ENCODE measurements at regions not wholly inside any gene's neighbourhood (a gene's known extent, or its start where the extent isn't known, plus 50 kb on each side); places are given as distances from the start of the nearest gene placed in this dataset.

GRCh38 chr2:14896330-14897030 lies 264.0 kb downstream of the LRATD1 start (continued):
- no peak for TF ChIP-seq ZNF462 (CRISPR knock-in tag; IDR thresholded peaks at IDR 0.05)
- TF ChIP-seq CREB1 (CRISPR knock-in tag; IDR thresholded peaks at IDR 0.05; ENCODE audit: low read depth), result no peak
- no peak for TF ChIP-seq EZH2phosphoT487 (IDR thresholded peaks at IDR 0.05; ENCODE audit: unreplicated experiment)
- no peak for TF ChIP-seq ZNF331 (CRISPR knock-in tag; IDR thresholded peaks at IDR 0.05; ENCODE audit: low read depth)

- Histone ChIP-seq H3K4me3 (no peak overlapping the region), H3K36me3 (ENCODE audit: insufficient read depth) (no peaks in the 10 kb centered on the region), H3K9me2 (ENCODE audit: insufficient read depth) (peaks cover 13% of the 10 kb centered on the region; the same call in 1 of the 2 replicates), H3K27ac (ENCODE audit: low read depth) (no peak overlapping the region), H3K79me2 (replicated peaks; ENCODE audit: insufficient read depth) (no peaks in the 10 kb centered on the region), H3K4me1 (ENCODE audit: insufficient read depth) (peaks cover 13% of the 10 kb centered on the region), H3F3A (replicated peaks; ENCODE audit: low read depth) (no peaks in the 10 kb centered on the region), H3K4me2 (no peak overlapping the region), H2AFZ (no peak overlapping the region), H3K27me3 (ENCODE audit: insufficient read depth) (no peaks in the 10 kb centered on the region), H4K20me1 (replicated peaks; ENCODE audit: insufficient read depth) (no peaks in the 10 kb centered on the region)
- Mint-ChIP-seq H3K27me3 (ENCODE audit: insufficient read depth, low read depth, poor library complexity) (no peaks in the 10 kb centered on the region), H3K27ac (no peak overlapping the region), H3K4me3 (no peak overlapping the region), H3K9me3 (no peaks in the 10 kb centered on the region), H3K4me1 (peaks cover 14% of the 10 kb centered on the region), H3K36me3 (ENCODE audit: low read depth) (no peaks in the 10 kb centered on the region)
- ATAC-seq (no peak), DNase-seq (ENCODE audit: low spot score) (no peak)
- TF ChIP-seq POLR2AphosphoS5 (IDR thresholded peaks at IDR 0.05; ENCODE audit: low read depth) (no peak), EZH2 (IDR thresholded peaks at IDR 0.05; ENCODE audit: low read depth, unreplicated experiment) (no peak), CREB1 (CRISPR knock-in tag; IDR thresholded peaks at IDR 0.05; ENCODE audit: low read depth) (no peak), JUNB (IDR thresholded peaks at IDR 0.05; ENCODE audit: unreplicated experiment) (no peak), EZH2phosphoT487 (IDR thresholded peaks at IDR 0.05; ENCODE audit: unreplicated experiment) (no peak), ZNF331 (CRISPR knock-in tag; IDR thresholded peaks at IDR 0.05; ENCODE audit: low read depth) (no peak), STAT1 (IDR thresholded peaks at IDR 0.05; ENCODE audit: unreplicated experiment) (no peak), ZNF114 (CRISPR knock-in tag; IDR thresholded peaks at IDR 0.05) (no peak)
- TF ChIP-seq, protein P1, sequence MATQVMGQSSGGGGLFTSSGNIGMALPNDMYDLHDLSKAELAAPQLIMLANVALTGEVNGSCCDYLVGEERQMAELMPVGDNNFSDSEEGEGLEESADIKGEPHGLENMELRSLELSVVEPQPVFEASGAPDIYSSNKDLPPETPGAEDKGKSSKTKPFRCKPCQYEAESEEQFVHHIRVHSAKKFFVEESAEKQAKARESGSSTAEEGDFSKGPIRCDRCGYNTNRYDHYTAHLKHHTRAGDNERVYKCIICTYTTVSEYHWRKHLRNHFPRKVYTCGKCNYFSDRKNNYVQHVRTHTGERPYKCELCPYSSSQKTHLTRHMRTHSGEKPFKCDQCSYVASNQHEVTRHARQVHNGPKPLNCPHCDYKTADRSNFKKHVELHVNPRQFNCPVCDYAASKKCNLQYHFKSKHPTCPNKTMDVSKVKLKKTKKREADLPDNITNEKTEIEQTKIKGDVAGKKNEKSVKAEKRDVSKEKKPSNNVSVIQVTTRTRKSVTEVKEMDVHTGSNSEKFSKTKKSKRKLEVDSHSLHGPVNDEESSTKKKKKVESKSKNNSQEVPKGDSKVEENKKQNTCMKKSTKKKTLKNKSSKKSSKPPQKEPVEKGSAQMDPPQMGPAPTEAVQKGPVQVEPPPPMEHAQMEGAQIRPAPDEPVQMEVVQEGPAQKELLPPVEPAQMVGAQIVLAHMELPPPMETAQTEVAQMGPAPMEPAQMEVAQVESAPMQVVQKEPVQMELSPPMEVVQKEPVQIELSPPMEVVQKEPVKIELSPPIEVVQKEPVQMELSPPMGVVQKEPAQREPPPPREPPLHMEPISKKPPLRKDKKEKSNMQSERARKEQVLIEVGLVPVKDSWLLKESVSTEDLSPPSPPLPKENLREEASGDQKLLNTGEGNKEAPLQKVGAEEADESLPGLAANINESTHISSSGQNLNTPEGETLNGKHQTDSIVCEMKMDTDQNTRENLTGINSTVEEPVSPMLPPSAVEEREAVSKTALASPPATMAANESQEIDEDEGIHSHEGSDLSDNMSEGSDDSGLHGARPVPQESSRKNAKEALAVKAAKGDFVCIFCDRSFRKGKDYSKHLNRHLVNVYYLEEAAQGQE (IDR thresholded peaks at IDR 0.05; ENCODE audit: unreplicated experiment), result no peak
- TF ChIP-seq, protein P2, sequence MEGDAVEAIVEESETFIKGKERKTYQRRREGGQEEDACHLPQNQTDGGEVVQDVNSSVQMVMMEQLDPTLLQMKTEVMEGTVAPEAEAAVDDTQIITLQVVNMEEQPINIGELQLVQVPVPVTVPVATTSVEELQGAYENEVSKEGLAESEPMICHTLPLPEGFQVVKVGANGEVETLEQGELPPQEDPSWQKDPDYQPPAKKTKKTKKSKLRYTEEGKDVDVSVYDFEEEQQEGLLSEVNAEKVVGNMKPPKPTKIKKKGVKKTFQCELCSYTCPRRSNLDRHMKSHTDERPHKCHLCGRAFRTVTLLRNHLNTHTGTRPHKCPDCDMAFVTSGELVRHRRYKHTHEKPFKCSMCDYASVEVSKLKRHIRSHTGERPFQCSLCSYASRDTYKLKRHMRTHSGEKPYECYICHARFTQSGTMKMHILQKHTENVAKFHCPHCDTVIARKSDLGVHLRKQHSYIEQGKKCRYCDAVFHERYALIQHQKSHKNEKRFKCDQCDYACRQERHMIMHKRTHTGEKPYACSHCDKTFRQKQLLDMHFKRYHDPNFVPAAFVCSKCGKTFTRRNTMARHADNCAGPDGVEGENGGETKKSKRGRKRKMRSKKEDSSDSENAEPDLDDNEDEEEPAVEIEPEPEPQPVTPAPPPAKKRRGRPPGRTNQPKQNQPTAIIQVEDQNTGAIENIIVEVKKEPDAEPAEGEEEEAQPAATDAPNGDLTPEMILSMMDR (conservative IDR thresholded peaks at IDR 0.05; ENCODE audit: low read depth in 2 of 2), result no peak
Measured at GRCh38 chr2:14899621-14900414, 267.3 kb downstream of the LRATD1 start.

All from GM23338 (cell line).